ENCODE measurements at regions not wholly inside any gene's neighbourhood (a gene's known extent, or its start where the extent isn't known, plus 50 kb on each side); places are given as distances from the start of the nearest gene placed in this dataset.
"Not testable (repeated sequence)": the region's sequence is repeated elsewhere in the genome, so short reads cannot be mapped to it uniquely, and the experiment has no call there.

GRCh38 chr10:94156453-94156852, 162.7 kb downstream of the PLCE1 start:
- ChIA-PET POLR2A (no interaction called here), CTCF (no interaction called here)
- Histone ChIP-seq H3K9me2 (no peaks in the 10 kb centered on the region), H3K9ac (no peak overlapping the region), H3K9me3 (no peaks in the 10 kb centered on the region), H3K4me2 (no peak overlapping the region), H2AFZ (ENCODE audit: low read depth) (no peak overlapping the region), H3F3A (replicated peaks; ENCODE audit: insufficient read depth) (no peaks in the 10 kb centered on the region), H4K20me1 (ENCODE audit: insufficient read depth) (no peaks in the 10 kb centered on the region), H3K4me3 (ENCODE audit: low read depth in 2 of 2, low read length in 1 of 2) (no peak overlapping the region), H3K27me3 (ENCODE audit: insufficient read depth) (no peaks in the 10 kb centered on the region), H3K4me1 (ENCODE audit: control insufficient read depth in 1 of 2, insufficient read depth in 2 of 2, low read depth in 1 of 2, low read length in 1 of 2) (no peaks in the 10 kb centered on the region), H3K27ac (ENCODE audit: low read depth in 2 of 2, low read length in 1 of 2) (no peak overlapping the region), H3K36me3 (replicated peaks in 1 of 2; ENCODE audit: control insufficient read depth in 1 of 2, insufficient read depth in 2 of 2, low read length in 1 of 2) (no peaks in the 10 kb centered on the region), H3K79me2 (ENCODE audit: insufficient read depth) (no peaks in the 10 kb centered on the region)
- no peak for TF ChIP-seq ZBTB33 (IDR thresholded peaks at IDR 0.05; ENCODE audit: borderline replicate concordance, low read depth)
- no peak for TF ChIP-seq YY1 (IDR thresholded peaks at IDR 0.05; ENCODE audit: low read depth)
- no peak for TF ChIP-seq POLR2AphosphoS5 (IDR thresholded peaks at IDR 0.05; ENCODE audit: low read depth, low read length)
- no peak for TF ChIP-seq REST (IDR thresholded peaks at IDR 0.05; ENCODE audit: low read depth, low read length)
- TF ChIP-seq SIN3A (IDR thresholded peaks at IDR 0.05; ENCODE audit: borderline replicate concordance, low read depth, low read length): no peak
- 76% methylated on average over 3 of the region's 3 CpGs for WGBS (ENCODE audit: low lambda C conversion rate)
- no peak for DNase-seq

- POLR2A ChIA-PET; H2AFZ ChIP-seq (ENCODE audit: low read depth); DNase-seq; H3K27me3 ChIP-seq (ENCODE audit: insufficient read depth); H3K4me3 ChIP-seq (ENCODE audit: low read depth in 2 of 2, low read length in 1 of 2); H3K36me3 ChIP-seq (replicated peaks in 1 of 2; ENCODE audit: control insufficient read depth in 1 of 2, insufficient read depth in 2 of 2, low read length in 1 of 2); H3K9me3 ChIP-seq; H3K4me1 ChIP-seq (ENCODE audit: control insufficient read depth in 1 of 2, insufficient read depth in 2 of 2, low read depth in 1 of 2, low read length in 1 of 2); H3K9ac ChIP-seq; H4K20me1 ChIP-seq (ENCODE audit: insufficient read depth); CTCF ChIA-PET; H3K4me2 ChIP-seq; H3K79me2 ChIP-seq (ENCODE audit: insufficient read depth); H3K27ac ChIP-seq (ENCODE audit: low read depth in 2 of 2, low read length in 1 of 2); H3K9me2 ChIP-seq; H3F3A ChIP-seq (replicated peaks; ENCODE audit: insufficient read depth): not testable (repeated sequence)
- 70% methylated on average over 12 of the region's 12 CpGs for WGBS (ENCODE audit: low lambda C conversion rate)
Observed at GRCh38 chr10:94165158-94165611, 171.5 kb downstream of the PLCE1 start.

- Histone ChIP-seq H3K9me3 (no peaks in the 10 kb centered on the region), H3F3A (replicated peaks; ENCODE audit: insufficient read depth) (no peaks in the 10 kb centered on the region), H3K79me2 (ENCODE audit: insufficient read depth) (no peaks in the 10 kb centered on the region), H3K9ac (no peak overlapping the region), H3K36me3 (replicated peaks in 1 of 2; ENCODE audit: control insufficient read depth in 1 of 2, insufficient read depth in 2 of 2, low read length in 1 of 2) (no peaks in the 10 kb centered on the region), H3K27me3 (ENCODE audit: insufficient read depth) (no peaks in the 10 kb centered on the region), H3K4me3 (ENCODE audit: low read depth in 2 of 2, low read length in 1 of 2) (no peak overlapping the region), H3K4me2 (no peak overlapping the region), H3K9me2 (no peaks in the 10 kb centered on the region), H3K27ac (ENCODE audit: low read depth in 2 of 2, low read length in 1 of 2) (no peak overlapping the region), H3K4me1 (ENCODE audit: control insufficient read depth in 1 of 2, insufficient read depth in 2 of 2, low read depth in 1 of 2, low read length in 1 of 2) (no peaks in the 10 kb centered on the region), H4K20me1 (ENCODE audit: insufficient read depth) (no peaks in the 10 kb centered on the region), H2AFZ (ENCODE audit: low read depth) (no peak overlapping the region)
- DNase-seq: no peak
- WGBS (ENCODE audit: low lambda C conversion rate): 95% methylated on average over 2 of the region's 2 CpGs
- ChIA-PET CTCF (no interaction called here), POLR2A (no interaction called here)
- TF ChIP-seq TAF1 (IDR thresholded peaks at IDR 0.05; ENCODE audit: borderline replicate concordance, low read depth, low read length) (no peak), GATA2 (CRISPR knock-in tag; IDR thresholded peaks at IDR 0.05) (no peak), REST (IDR thresholded peaks at IDR 0.05; ENCODE audit: low read depth, low read length) (no peak), GABPA (IDR thresholded peaks at IDR 0.05; ENCODE audit: low read depth) (no peak), TCF12 (IDR thresholded peaks at IDR 0.05) (no peak), ZBTB33 (IDR thresholded peaks at IDR 0.05; ENCODE audit: borderline replicate concordance, low read depth) (no peak)
Observed at GRCh38 chr10:94172332-94172731, 178.6 kb downstream of the PLCE1 start.
